ENCODE measurements at regions not wholly inside any gene's neighbourhood (a gene's known extent, or its start where the extent isn't known, plus 50 kb on each side); places are given as distances from the start of the nearest gene placed in this dataset.

GRCh38 chr9:89835666-89836065 is 230.9 kb downstream of the GADD45G start:
- H3K4me3 Mint-ChIP-seq (ENCODE audit: unreplicated experiment) = no peak overlapping the region
- no peak overlapping the region for H3K4me3 ChIP-seq (ENCODE audit: low read depth, low read length)
- CTCF ChIA-PET = no interaction called here
- no peaks in the 10 kb centered on the region for H3K36me3 Mint-ChIP-seq (ENCODE audit: insufficient read depth, unreplicated experiment)
- peaks cover 3% of the 10 kb centered on the region for H3K27me3 Mint-ChIP-seq (ENCODE audit: insufficient read depth, unreplicated experiment)
- no peaks in the 10 kb centered on the region for H3K27me3 ChIP-seq (replicated peaks; ENCODE audit: control insufficient read depth, insufficient read depth, low read length)
- no TSS peak for BruUV-seq (replicated peaks)
- H3K4me1 Mint-ChIP-seq (ENCODE audit: low read depth, unreplicated experiment) = no peaks in the 10 kb centered on the region
- intact Hi-C loops (cut with micrococcal nuclease; ENCODE audit: unreplicated experiment) = no loop called here
- no peak overlapping the region for H3K27ac Mint-ChIP-seq (ENCODE audit: unreplicated experiment)
- POLR2A ChIA-PET = no interaction called here
- H3K36me3 ChIP-seq (ENCODE audit: control insufficient read depth, insufficient read depth, low read length) = no peaks in the 10 kb centered on the region
- no peak for TF ChIP-seq CTCF (IDR thresholded peaks at IDR 0.05; ENCODE audit: insufficient read depth in 1 of 2, low read depth in 1 of 2, low read length in 1 of 2, severe bottlenecking in 1 of 2, unreplicated experiment in 1 of 2)
- no peaks in the 10 kb centered on the region for H3K9me3 ChIP-seq
- no peaks in the 10 kb centered on the region for H3K9me3 Mint-ChIP-seq (ENCODE audit: unreplicated experiment)
- H3K4me1 ChIP-seq = no peaks in the 10 kb centered on the region
- no peak for DNase-seq

- Histone ChIP-seq H3K4me1 (no peaks in the 10 kb centered on the region), H3K36me3 (ENCODE audit: control insufficient read depth, insufficient read depth, low read length) (no peaks in the 10 kb centered on the region), H3K27me3 (replicated peaks; ENCODE audit: control insufficient read depth, insufficient read depth, low read length) (no peaks in the 10 kb centered on the region), H3K4me3 (ENCODE audit: low read depth, low read length) (no peak overlapping the region), H3K9me3 (no peaks in the 10 kb centered on the region)
- Mint-ChIP-seq H3K36me3 (ENCODE audit: insufficient read depth, unreplicated experiment) (no peaks in the 10 kb centered on the region), H3K27me3 (ENCODE audit: insufficient read depth, unreplicated experiment) (peaks cover 3% of the 10 kb centered on the region), H3K27ac (ENCODE audit: unreplicated experiment) (no peak overlapping the region), H3K9me3 (ENCODE audit: unreplicated experiment) (no peaks in the 10 kb centered on the region), H3K4me1 (ENCODE audit: low read depth, unreplicated experiment) (peaks cover under 1% of the 10 kb centered on the region), H3K4me3 (ENCODE audit: unreplicated experiment) (no peak overlapping the region)
- CTCF ChIA-PET = no interaction called here
- DNase-seq = no peak
- intact Hi-C loops (cut with micrococcal nuclease; ENCODE audit: unreplicated experiment) = no loop called here
- no peak for TF ChIP-seq CTCF (IDR thresholded peaks at IDR 0.05; ENCODE audit: insufficient read depth in 1 of 2, low read depth in 1 of 2, low read length in 1 of 2, severe bottlenecking in 1 of 2, unreplicated experiment in 1 of 2)
- no TSS peak for BruUV-seq (replicated peaks)
- POLR2A ChIA-PET = no interaction called here
These were observed 232.5 kb downstream of the GADD45G start for GRCh38 chr9:89837162-89837933.

- H3K36me3 ChIP-seq (ENCODE audit: control insufficient read depth, insufficient read depth, low read length) = no peaks in the 10 kb centered on the region
- H3K9me3 ChIP-seq = no peaks in the 10 kb centered on the region
- no TSS peak for BruUV-seq (replicated peaks)
- TF ChIP-seq CTCF (IDR thresholded peaks at IDR 0.05; ENCODE audit: insufficient read depth in 1 of 2, low read depth in 1 of 2, low read length in 1 of 2, severe bottlenecking in 1 of 2, unreplicated experiment in 1 of 2) = no peak
- Mint-ChIP-seq H3K36me3 (ENCODE audit: insufficient read depth, unreplicated experiment) (no peaks in the 10 kb centered on the region), H3K27me3 (ENCODE audit: insufficient read depth, unreplicated experiment) (peaks cover 3% of the 10 kb centered on the region), H3K27ac (ENCODE audit: unreplicated experiment) (no peak overlapping the region), H3K4me3 (ENCODE audit: unreplicated experiment) (no peak overlapping the region), H3K9me3 (ENCODE audit: unreplicated experiment) (no peaks in the 10 kb centered on the region), H3K4me1 (ENCODE audit: low read depth, unreplicated experiment) (peaks cover 6% of the 10 kb centered on the region)
- H3K4me1 ChIP-seq = no peaks in the 10 kb centered on the region
- DNase-seq = no peak
- CTCF ChIA-PET = interaction anchor here (0.6 kb wide), 1 partner anchor 158 kb away, joined by 5 read pairs; no protein-coding TSS in a partner anchor
- intact Hi-C loops (cut with micrococcal nuclease; ENCODE audit: unreplicated experiment) = no loop called here
- H3K4me3 ChIP-seq (ENCODE audit: low read depth, low read length) = no peak overlapping the region
- H3K27me3 ChIP-seq (replicated peaks; ENCODE audit: control insufficient read depth, insufficient read depth, low read length) = no peaks in the 10 kb centered on the region
- POLR2A ChIA-PET = no interaction called here
These were observed 233.1 kb downstream of the GADD45G start for GRCh38 chr9:89837934-89838310.

Measured in Caco-2 (cell line).